Fibroblast of villous mesenchyme (primary cell): ENCODE measurements at regions not wholly inside any gene's neighbourhood (a gene's known extent, or its start where the extent isn't known, plus 50 kb on each side); places are given as distances from the start of the nearest gene placed in this dataset.

ENCODE experiments used
- DNase-seq: peaks from one replicate; pipeline ENCODE4 v3.0.0-alpha.2; 2010; ENCODE audit warnings: low read depth
- H3K4me3 ChIP-seq: 2 replicates; pipeline ENCODE4 v1.5.1; 2011; ENCODE audit warnings: low read depth, mild to moderate bottlenecking, low read length
- TF ChIP-seq, protein P1 (sequence below): IDR thresholded peaks from 2 replicates; pipeline ENCODE4 v1.5.1; 2012; ENCODE audit warnings: low read depth, mild to moderate bottlenecking, low read length; ENCODE audit not compliant: insufficient read depth

DNA sequence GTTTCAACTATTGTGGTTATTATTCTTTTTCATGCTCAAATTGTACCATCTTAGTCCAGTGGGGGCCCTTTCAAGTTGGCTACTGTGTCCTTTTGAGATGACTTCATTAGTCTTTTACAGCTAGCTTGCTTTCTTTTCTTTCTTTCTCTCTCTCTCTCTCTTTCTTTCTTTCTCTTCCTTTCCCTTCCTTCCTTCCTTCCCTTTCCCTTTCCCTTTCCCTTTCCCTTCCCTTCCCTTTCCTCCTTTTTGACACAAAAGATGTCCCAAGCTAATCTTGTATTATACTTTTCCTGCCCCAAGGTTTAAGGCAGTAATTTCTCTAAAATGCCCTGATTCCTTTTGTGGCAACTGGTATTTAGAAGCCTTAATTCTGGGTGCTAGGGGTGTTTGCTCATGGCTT lies 213.0 kb upstream of the TBC1D5 start:
- no peak for DNase-seq
- H3K4me3 ChIP-seq = no peak overlapping the region
- TF ChIP-seq, protein P1, sequence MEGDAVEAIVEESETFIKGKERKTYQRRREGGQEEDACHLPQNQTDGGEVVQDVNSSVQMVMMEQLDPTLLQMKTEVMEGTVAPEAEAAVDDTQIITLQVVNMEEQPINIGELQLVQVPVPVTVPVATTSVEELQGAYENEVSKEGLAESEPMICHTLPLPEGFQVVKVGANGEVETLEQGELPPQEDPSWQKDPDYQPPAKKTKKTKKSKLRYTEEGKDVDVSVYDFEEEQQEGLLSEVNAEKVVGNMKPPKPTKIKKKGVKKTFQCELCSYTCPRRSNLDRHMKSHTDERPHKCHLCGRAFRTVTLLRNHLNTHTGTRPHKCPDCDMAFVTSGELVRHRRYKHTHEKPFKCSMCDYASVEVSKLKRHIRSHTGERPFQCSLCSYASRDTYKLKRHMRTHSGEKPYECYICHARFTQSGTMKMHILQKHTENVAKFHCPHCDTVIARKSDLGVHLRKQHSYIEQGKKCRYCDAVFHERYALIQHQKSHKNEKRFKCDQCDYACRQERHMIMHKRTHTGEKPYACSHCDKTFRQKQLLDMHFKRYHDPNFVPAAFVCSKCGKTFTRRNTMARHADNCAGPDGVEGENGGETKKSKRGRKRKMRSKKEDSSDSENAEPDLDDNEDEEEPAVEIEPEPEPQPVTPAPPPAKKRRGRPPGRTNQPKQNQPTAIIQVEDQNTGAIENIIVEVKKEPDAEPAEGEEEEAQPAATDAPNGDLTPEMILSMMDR = no peak

DNA sequence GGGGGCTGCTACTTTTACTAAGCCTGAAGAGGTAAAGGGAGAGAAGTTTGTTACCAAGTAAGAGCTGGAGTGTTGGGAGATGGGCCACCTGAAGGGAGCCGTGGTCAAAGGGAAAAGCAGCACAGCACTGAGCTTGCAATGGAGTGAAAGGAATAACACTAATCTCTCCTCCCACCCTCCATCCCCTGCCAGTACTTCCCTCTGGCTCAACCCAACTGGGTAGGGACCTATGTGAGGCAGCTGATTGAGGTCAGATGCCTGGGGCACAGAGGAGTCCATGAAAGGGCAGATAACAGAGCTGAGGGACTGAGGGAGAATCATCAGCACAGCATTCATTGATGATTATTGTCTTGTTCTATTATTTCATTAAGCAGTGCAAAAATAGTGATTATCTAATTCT lies 212.4 kb upstream of the TBC1D5 start:
- TF ChIP-seq, protein P1 = no peak
- DNase-seq = no peak
- no peak overlapping the region for H3K4me3 ChIP-seq

DNA sequence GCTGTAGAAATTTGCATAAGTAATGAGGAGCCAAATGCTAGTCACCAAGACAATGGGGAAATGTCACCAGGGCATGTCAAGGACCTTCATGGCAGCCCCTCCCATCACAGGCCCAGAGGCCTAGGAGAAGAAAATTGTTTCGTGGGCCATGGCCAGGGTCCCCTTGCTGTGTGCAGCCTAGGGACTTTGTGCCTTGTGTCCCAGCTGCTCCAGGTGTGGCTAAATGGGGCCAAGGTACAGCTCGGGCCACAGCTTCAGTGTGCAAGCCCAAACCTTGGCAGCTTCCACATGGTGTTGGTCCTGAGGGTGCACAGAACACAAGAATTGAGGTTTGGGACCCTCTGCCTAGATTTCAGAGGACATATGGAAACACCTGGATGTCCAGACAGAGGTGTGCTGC lies 208.8 kb upstream of the TBC1D5 start:
- TF ChIP-seq, protein P1 = no peak
- no peak for DNase-seq
- H3K4me3 ChIP-seq = no peak overlapping the region

DNA sequence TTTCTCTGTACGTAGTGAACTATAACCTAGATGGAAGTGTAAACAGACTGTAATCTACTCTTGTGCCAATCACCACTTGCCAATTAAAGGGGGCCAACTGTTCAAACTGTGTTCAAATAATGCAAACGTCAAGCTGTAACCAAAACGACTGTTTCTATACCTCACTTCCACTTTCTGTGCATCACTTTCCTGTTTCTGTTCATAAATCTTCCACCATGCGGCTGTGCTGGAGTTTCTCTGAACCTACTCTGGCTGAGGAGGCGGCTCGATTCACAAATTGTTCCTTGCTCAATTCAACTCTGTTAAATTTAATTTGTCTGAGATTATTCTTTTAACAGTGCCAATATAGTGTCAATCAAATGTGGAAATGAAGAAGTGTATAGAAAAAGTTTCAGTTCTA lies 206.7 kb upstream of the TBC1D5 start:
- TF ChIP-seq, protein P1 = no peak
- DNase-seq = no peak
- no peak overlapping the region for H3K4me3 ChIP-seq

DNA sequence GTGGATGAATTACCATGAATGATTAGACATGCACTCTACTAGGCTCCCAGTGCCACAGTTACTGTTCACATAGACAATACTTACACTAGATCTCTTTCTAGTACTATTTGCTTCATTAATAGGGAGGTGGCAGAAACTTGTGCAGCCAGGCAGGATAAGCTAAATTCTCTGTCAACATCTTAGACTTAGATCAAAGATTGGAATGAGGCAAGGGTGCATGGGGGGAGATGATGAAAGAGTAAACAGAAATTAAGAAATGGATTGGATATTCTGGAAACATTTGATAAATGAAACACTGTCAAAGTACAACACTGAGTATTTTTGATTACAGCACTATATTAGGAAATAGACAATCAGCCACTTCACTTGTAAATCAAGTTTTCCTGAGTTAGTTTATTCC lies 205.4 kb upstream of the TBC1D5 start:
- no peak overlapping the region for H3K4me3 ChIP-seq
- no peak for DNase-seq
- TF ChIP-seq, protein P1 = no peak

DNA sequence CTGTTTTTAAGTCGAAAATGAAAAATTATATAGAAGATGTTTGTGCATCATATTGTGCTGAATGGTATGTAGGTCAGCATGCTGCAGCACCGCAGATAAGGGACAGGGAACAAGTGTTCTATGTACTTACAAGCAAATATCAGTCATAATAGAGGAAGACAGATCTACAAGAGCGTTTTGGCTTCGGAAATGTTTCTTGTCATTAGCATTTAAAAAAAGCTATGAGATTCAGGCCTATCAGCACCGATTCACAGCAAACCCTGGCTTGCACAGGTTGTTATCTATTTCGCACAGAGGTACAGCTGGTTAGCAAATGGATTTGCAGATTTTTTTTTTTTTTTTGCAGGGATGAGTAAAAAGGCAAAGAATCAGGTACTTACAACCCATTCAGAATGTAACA lies 204.2 kb upstream of the TBC1D5 start:
- no peak for DNase-seq

More for the DNA sequence above, 204.2 kb upstream of the TBC1D5 start:
- H3K4me3 ChIP-seq = no peak overlapping the region
- TF ChIP-seq, protein P1 = no peak
